ENCODE measurements at regions not wholly inside any gene's neighbourhood (a gene's known extent, or its start where the extent isn't known, plus 50 kb on each side); places are given as distances from the start of the nearest gene placed in this dataset.

- H3K9ac ChIP-seq: no peak overlapping the region
- no peaks in the 10 kb centered on the region for H3K36me3 ChIP-seq (ENCODE audit: insufficient read depth)
- H3K27me3 ChIP-seq (ENCODE audit: insufficient read depth, low read depth): no peaks in the 10 kb centered on the region
- TF ChIP-seq CTCF (conservative IDR thresholded peaks at IDR 0.05; ENCODE audit: low read depth, low read length): no peak
- H3K27ac ChIP-seq: no peak overlapping the region
- H3K4me2 ChIP-seq: no peak overlapping the region
- no peak overlapping the region for H2AFZ ChIP-seq (ENCODE audit: low read depth)
- no peak overlapping the region for H3K4me3 ChIP-seq (IDR thresholded peaks at IDR 0.05; ENCODE audit: insufficient read depth, low read depth, low read length)
- no peaks in the 10 kb centered on the region for H3K4me1 ChIP-seq (ENCODE audit: low read depth, poor library complexity, severe bottlenecking)
- H3K79me2 ChIP-seq (ENCODE audit: insufficient read depth, low read depth): no peaks in the 10 kb centered on the region
- no peaks in the 10 kb centered on the region for H4K20me1 ChIP-seq (ENCODE audit: insufficient read depth)
These were observed 194.2 kb upstream of the ARG1 start for GRCh38 chr6:131378874-131379273.

- Histone ChIP-seq H2AFZ (ENCODE audit: low read depth) (no peak overlapping the region), H3K4me2 (no peak overlapping the region), H3K9ac (no peak overlapping the region), H3K27me3 (ENCODE audit: insufficient read depth, low read depth) (no peaks in the 10 kb centered on the region), H3K4me1 (ENCODE audit: low read depth, poor library complexity, severe bottlenecking) (no peaks in the 10 kb centered on the region), H3K27ac (no peak overlapping the region), H3K36me3 (ENCODE audit: insufficient read depth) (no peaks in the 10 kb centered on the region), H4K20me1 (ENCODE audit: insufficient read depth) (no peaks in the 10 kb centered on the region), H3K4me3 (IDR thresholded peaks at IDR 0.05; ENCODE audit: insufficient read depth, low read depth, low read length) (no peak overlapping the region), H3K79me2 (ENCODE audit: insufficient read depth, low read depth) (no peaks in the 10 kb centered on the region)
- TF ChIP-seq CTCF (conservative IDR thresholded peaks at IDR 0.05; ENCODE audit: low read depth, low read length): no peak
These were observed 193.1 kb upstream of the ARG1 start for GRCh38 chr6:131379948-131380347.

- Histone ChIP-seq H3K9ac (no peak overlapping the region), H3K36me3 (ENCODE audit: insufficient read depth) (no peaks in the 10 kb centered on the region), H3K27ac (no peak overlapping the region), H3K79me2 (ENCODE audit: insufficient read depth, low read depth) (no peaks in the 10 kb centered on the region), H4K20me1 (ENCODE audit: insufficient read depth) (no peaks in the 10 kb centered on the region), H3K4me1 (ENCODE audit: low read depth, poor library complexity, severe bottlenecking) (no peaks in the 10 kb centered on the region), H3K27me3 (ENCODE audit: insufficient read depth, low read depth) (no peaks in the 10 kb centered on the region), H3K4me2 (no peak overlapping the region), H3K4me3 (IDR thresholded peaks at IDR 0.05; ENCODE audit: insufficient read depth, low read depth, low read length) (no peak overlapping the region), H2AFZ (ENCODE audit: low read depth) (no peak overlapping the region)
- TF ChIP-seq CTCF (conservative IDR thresholded peaks at IDR 0.05; ENCODE audit: low read depth, low read length): no peak
These were observed 191.8 kb upstream of the ARG1 start for GRCh38 chr6:131381052-131381708.

GRCh38 chr6:131381709-131382093, 191.3 kb upstream of the ARG1 start:
- Histone ChIP-seq H4K20me1 (ENCODE audit: insufficient read depth) (no peaks in the 10 kb centered on the region), H3K27me3 (ENCODE audit: insufficient read depth, low read depth) (no peaks in the 10 kb centered on the region), H2AFZ (ENCODE audit: low read depth) (no peak overlapping the region), H3K36me3 (ENCODE audit: insufficient read depth) (no peaks in the 10 kb centered on the region), H3K4me3 (IDR thresholded peaks at IDR 0.05; ENCODE audit: insufficient read depth, low read depth, low read length) (no peak overlapping the region), H3K9ac (no peak overlapping the region), H3K27ac (no peak overlapping the region), H3K4me2 (no peak overlapping the region), H3K4me1 (ENCODE audit: low read depth, poor library complexity, severe bottlenecking) (no peaks in the 10 kb centered on the region), H3K79me2 (ENCODE audit: insufficient read depth, low read depth) (no peaks in the 10 kb centered on the region)
- TF ChIP-seq CTCF (conservative IDR thresholded peaks at IDR 0.05; ENCODE audit: low read depth, low read length): no peak

Measured in KMS-11 (cell line).